ENCODE measurements at regions not wholly inside any gene's neighbourhood (a gene's known extent, or its start where the extent isn't known, plus 50 kb on each side); places are given as distances from the start of the nearest gene placed in this dataset.

- no peak for DNase-seq (ENCODE audit: low read depth, low spot score)
- Mint-ChIP-seq H3K4me3 (no peak overlapping the region), H3K36me3 (ENCODE audit: low read depth) (peaks cover 4% of the 10 kb centered on the region), H3K9me3 (peaks cover 4% of the 10 kb centered on the region), H3K4me1 (peaks cover 15% of the 10 kb centered on the region), H3K27me3 (ENCODE audit: low read depth) (no peaks in the 10 kb centered on the region), H3K27ac (ENCODE audit: unreplicated experiment) (no peak overlapping the region)
- no peak for TF ChIP-seq CTCF (conservative IDR thresholded peaks at IDR 0.05)
Observed at GRCh38 chr3:31402117-31402516, 130.6 kb upstream of the STT3B start.

GRCh38 chr3:31403197-31403596, 129.5 kb upstream of the STT3B start:
- H3K4me1 Mint-ChIP-seq = peaks cover 15% of the 10 kb centered on the region
- peaks cover 4% of the 10 kb centered on the region for H3K36me3 Mint-ChIP-seq (ENCODE audit: low read depth)
- H3K4me3 Mint-ChIP-seq = no peak overlapping the region
- no peaks in the 10 kb centered on the region for H3K27me3 Mint-ChIP-seq (ENCODE audit: low read depth)
- no peak for TF ChIP-seq CTCF (conservative IDR thresholded peaks at IDR 0.05)
- no peak for DNase-seq (ENCODE audit: low read depth, low spot score)
- H3K27ac Mint-ChIP-seq (ENCODE audit: unreplicated experiment) = no peak overlapping the region
- peaks cover 4% of the 10 kb centered on the region for H3K9me3 Mint-ChIP-seq

GRCh38 chr3:31404871-31405270, 127.9 kb upstream of the STT3B start:
- H3K4me3 Mint-ChIP-seq = no peak overlapping the region
- TF ChIP-seq CTCF (conservative IDR thresholded peaks at IDR 0.05) = no peak
- no peak overlapping the region for H3K27ac Mint-ChIP-seq (ENCODE audit: unreplicated experiment)
- H3K27me3 Mint-ChIP-seq (ENCODE audit: low read depth) = no peaks in the 10 kb centered on the region
- no peak for DNase-seq (ENCODE audit: low read depth, low spot score)
- peaks cover 4% of the 10 kb centered on the region for H3K9me3 Mint-ChIP-seq
- peaks cover 4% of the 10 kb centered on the region for H3K36me3 Mint-ChIP-seq (ENCODE audit: low read depth)
- H3K4me1 Mint-ChIP-seq = peaks cover 19% of the 10 kb centered on the region

- no peak for TF ChIP-seq CTCF (conservative IDR thresholded peaks at IDR 0.05)
Observed at GRCh38 chr3:31405515-31405914, 127.2 kb upstream of the STT3B start.

GRCh38 chr3:31406896-31407295, 125.8 kb upstream of the STT3B start:
- H3K4me1 Mint-ChIP-seq = peaks cover 19% of the 10 kb centered on the region
- H3K9me3 Mint-ChIP-seq = peaks cover 3% of the 10 kb centered on the region
- no peak overlapping the region for H3K27ac Mint-ChIP-seq (ENCODE audit: unreplicated experiment)
- no peaks in the 10 kb centered on the region for H3K36me3 Mint-ChIP-seq (ENCODE audit: low read depth)
- TF ChIP-seq CTCF (conservative IDR thresholded peaks at IDR 0.05) = no peak
- H3K4me3 Mint-ChIP-seq = no peak overlapping the region
- H3K27me3 Mint-ChIP-seq (ENCODE audit: low read depth) = no peaks in the 10 kb centered on the region
- DNase-seq (ENCODE audit: low read depth, low spot score) = no peak

More at GRCh38 chr3:31405515-31405914, 127.2 kb upstream of the STT3B start:
- Mint-ChIP-seq H3K9me3 (peaks cover 4% of the 10 kb centered on the region), H3K36me3 (ENCODE audit: low read depth) (peaks cover 4% of the 10 kb centered on the region), H3K27ac (ENCODE audit: unreplicated experiment) (no peak overlapping the region), H3K4me1 (peaks cover 19% of the 10 kb centered on the region), H3K4me3 (no peak overlapping the region), H3K27me3 (ENCODE audit: low read depth) (no peaks in the 10 kb centered on the region)
- DNase-seq (ENCODE audit: low read depth, low spot score) = no peak

- Mint-ChIP-seq H3K9me3 (peaks cover 3% of the 10 kb centered on the region), H3K4me1 (peaks cover 11% of the 10 kb centered on the region), H3K27me3 (ENCODE audit: low read depth) (no peaks in the 10 kb centered on the region), H3K4me3 (no peak overlapping the region), H3K27ac (ENCODE audit: unreplicated experiment) (no peak overlapping the region), H3K36me3 (ENCODE audit: low read depth) (no peaks in the 10 kb centered on the region)
- no peak for DNase-seq (ENCODE audit: low read depth, low spot score)
- TF ChIP-seq CTCF (conservative IDR thresholded peaks at IDR 0.05) = no peak
Observed at GRCh38 chr3:31407665-31408064, 125.1 kb upstream of the STT3B start.

Data from neural crest cell (in vitro differentiated cells).